CD8-positive, alpha-beta memory T cell (primary cell): ENCODE measurements at regions not wholly inside any gene's neighbourhood (a gene's known extent, or its start where the extent isn't known, plus 50 kb on each side); places are given as distances from the start of the nearest gene placed in this dataset.

Source experiments
- CTCF ChIA-PET: fragments of 350-600 bp; sonication (Branson Sonifier 250); formaldehyde crosslinking; loops from one replicate; lab custom pipeline; 2021; ENCODE audit warnings: antibody characterized with exemption; lab: Charles Lee
- POLR2A ChIA-PET: fragments of 350-600 bp; sonication (Branson Sonifier 250); formaldehyde crosslinking; loops from one replicate; lab custom pipeline; 2021; ENCODE audit warnings: antibody characterized with exemption; lab: Charles Lee
- DNase-seq, 5 donors: peaks; one replicate each; pipeline versions ENCODE4 v3.0.0 to v3.0.0-alpha.2; 2020 to 2022; ENCODE audit warnings: mixed read lengths in 1 of 5
- H3K27ac ChIP-seq: one replicate; pipeline ENCODE4 v1.7.0; 2013; ENCODE audit warnings: low read depth, mild to moderate bottlenecking, low read length, moderate library complexity
- H3K27me3 ChIP-seq: 2 replicates; pipeline ENCODE4 v1.7.0; 2013; ENCODE audit warnings: low read length, mild to moderate bottlenecking; ENCODE audit not compliant: insufficient read depth, poor library complexity, severe bottlenecking
- H3K36me3 ChIP-seq: 2 replicates; pipeline ENCODE4 v1.7.0; 2013; ENCODE audit warnings: mild to moderate bottlenecking, low read length, moderate library complexity; ENCODE audit not compliant: insufficient read depth
- H3K4me1 ChIP-seq: 2 replicates; pipeline ENCODE4 v1.7.0; 2013; ENCODE audit warnings: mild to moderate bottlenecking, low read length, moderate library complexity; ENCODE audit not compliant: insufficient read depth
- H3K4me3 ChIP-seq: 2 replicates; pipeline ENCODE4 v1.7.0; 2013; ENCODE audit warnings: mild to moderate bottlenecking, low read length
- H3K9me3 ChIP-seq: 2 replicates; pipeline ENCODE4 v1.7.0; 2013; ENCODE audit warnings: mild to moderate bottlenecking, low read length
- H3K27ac Mint-ChIP-seq, 8 donors: one replicate each; pipeline ENCODE4 v1.8.0; 2020 to 2021; ENCODE audit warnings: mixed read lengths in 8 of 8, mild to moderate bottlenecking in 6 of 8, inconsistent platforms in 3 of 8, moderate library complexity in 3 of 8
- H3K27me3 Mint-ChIP-seq, 2 donors: one replicate each; pipeline ENCODE4 v1.8.0; 2020 to 2021; ENCODE audit warnings: mixed read lengths in 2 of 2, mild to moderate bottlenecking in 1 of 2, moderate library complexity in 1 of 2
- H3K36me3 Mint-ChIP-seq, 3 donors: one replicate each; pipeline ENCODE4 v1.8.0; 2020 to 2021; ENCODE audit warnings: mixed read lengths in 3 of 3, inconsistent platforms in 1 of 3, mild to moderate bottlenecking in 1 of 3
- H3K4me1 Mint-ChIP-seq, 3 donors: one replicate each; pipeline ENCODE4 v1.8.0; 2020 to 2021; ENCODE audit warnings: mixed read lengths in 3 of 3, inconsistent platforms in 1 of 3, mild to moderate bottlenecking in 1 of 3
- H3K4me3 Mint-ChIP-seq, 7 donors: one replicate each; pipeline ENCODE4 v1.8.0; 2020 to 2021; ENCODE audit warnings: mixed read lengths in 7 of 7, mild to moderate bottlenecking in 6 of 7, moderate library complexity in 4 of 7, inconsistent platforms in 2 of 7
- H3K9me3 Mint-ChIP-seq, 5 donors: one replicate each; pipeline ENCODE4 v1.8.0; 2020 to 2022; ENCODE audit warnings: mixed read lengths in 5 of 5, mild to moderate bottlenecking in 3 of 5, moderate library complexity in 2 of 5, inconsistent platforms in 1 of 5

DNA sequence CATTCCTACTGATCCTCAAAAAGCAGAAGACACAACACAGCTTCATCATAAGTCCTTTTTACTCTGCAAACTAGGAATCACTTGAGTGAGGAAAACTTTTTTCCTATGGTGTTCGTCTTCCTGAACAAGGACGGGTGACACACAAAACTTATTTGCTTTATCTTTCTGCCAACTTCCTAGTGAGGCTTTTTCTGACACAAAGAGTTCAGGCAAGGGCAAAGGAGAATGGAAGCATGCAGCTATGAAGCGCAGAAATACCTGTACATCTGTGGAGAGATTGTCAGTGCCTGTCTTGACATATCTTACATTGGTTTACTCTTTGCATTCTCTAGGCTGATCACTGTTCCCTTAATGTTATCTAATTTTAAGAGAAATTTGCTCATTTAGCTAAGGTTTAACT is 548.0 kb upstream of the IGFBP7 start:
- Histone ChIP-seq H3K27me3 (no peaks in the 10 kb centered on the region), H3K9me3 (no peaks in the 10 kb centered on the region), H3K4me1 (no peaks in the 10 kb centered on the region), H3K36me3 (no peaks in the 10 kb centered on the region), H3K27ac (no peak overlapping the region), H3K4me3 (no peak overlapping the region)
- no peaks in the 10 kb centered on the region for H3K4me1 Mint-ChIP-seq
- no peak overlapping the region for H3K27ac Mint-ChIP-seq
- H3K36me3 Mint-ChIP-seq, result no peaks in the 10 kb centered on the region
- DNase-seq, result no peak
- CTCF ChIA-PET, result no interaction called here
- POLR2A ChIA-PET, result no interaction called here
- peaks cover 2 to 13% (median 5%) of the 10 kb centered on the region in 5 donors for H3K9me3 Mint-ChIP-seq
- H3K4me3 Mint-ChIP-seq, result no peak overlapping the region
- no peaks in the 10 kb centered on the region for H3K27me3 Mint-ChIP-seq

DNA sequence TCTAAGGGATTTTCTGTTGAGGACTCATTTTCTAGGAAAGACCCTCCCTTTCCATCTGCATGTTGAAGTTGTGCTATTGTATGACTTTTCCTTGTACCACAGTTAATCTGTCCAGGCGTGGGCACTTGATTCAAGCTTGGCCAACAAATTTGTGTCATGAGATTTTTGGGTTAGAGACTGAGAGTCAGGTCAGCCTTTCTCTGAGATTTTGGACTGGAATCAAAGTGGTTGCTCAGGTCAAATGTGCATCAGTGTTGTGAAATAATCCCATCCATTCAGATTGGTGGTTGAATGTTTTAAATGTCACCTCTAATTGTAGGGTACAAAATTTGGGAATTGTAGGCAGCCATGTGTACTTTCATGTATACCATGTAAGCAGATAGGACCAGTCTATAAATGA is 545.2 kb upstream of the IGFBP7 start:
- Mint-ChIP-seq H3K27me3 (no peaks in the 10 kb centered on the region), H3K36me3 (no peaks in the 10 kb centered on the region)

DNA sequence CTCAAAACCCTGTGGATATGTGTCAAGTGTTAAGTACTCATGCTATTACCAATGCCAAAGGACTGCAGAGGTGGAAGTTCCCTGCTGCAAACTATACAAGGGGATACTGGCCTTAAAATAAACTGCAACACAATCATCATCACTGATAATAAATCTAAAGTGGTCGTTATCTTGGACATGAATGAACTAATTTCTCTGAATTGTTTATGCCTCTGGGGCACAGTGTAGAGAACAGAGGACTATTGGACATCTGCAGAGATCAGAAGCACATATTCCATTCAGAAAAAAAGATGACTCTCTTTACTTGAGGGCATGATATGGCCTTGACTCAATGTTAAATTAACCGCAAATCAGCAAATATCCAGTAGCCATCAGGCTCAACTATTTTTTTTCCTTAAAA is 542.6 kb upstream of the IGFBP7 start:
- no peak overlapping the region for H3K27ac Mint-ChIP-seq
- H3K9me3 ChIP-seq, result no peaks in the 10 kb centered on the region
- no peak overlapping the region for H3K27ac ChIP-seq
- no peak overlapping the region for H3K4me3 Mint-ChIP-seq
- H3K4me3 ChIP-seq, result no peak overlapping the region
- no peaks in the 10 kb centered on the region for H3K27me3 ChIP-seq
- H3K36me3 Mint-ChIP-seq, result no peaks in the 10 kb centered on the region
- no peaks in the 10 kb centered on the region for H3K27me3 Mint-ChIP-seq
- no peak for DNase-seq
- peaks cover 0 to 7% (median 2%) of the 10 kb centered on the region in 5 donors for H3K9me3 Mint-ChIP-seq
- H3K4me1 ChIP-seq, result no peaks in the 10 kb centered on the region
- CTCF ChIA-PET, result no interaction called here
- no peaks in the 10 kb centered on the region for H3K36me3 ChIP-seq
- POLR2A ChIA-PET, result no interaction called here
- no peaks in the 10 kb centered on the region for H3K4me1 Mint-ChIP-seq

More for the DNA sequence above, 545.2 kb upstream of the IGFBP7 start:
- H3K4me1 ChIP-seq, result no peaks in the 10 kb centered on the region
- H3K27ac ChIP-seq, result no peak overlapping the region
- no peak for DNase-seq
- H3K27ac Mint-ChIP-seq, result no peak overlapping the region
- ChIA-PET POLR2A (no interaction called here), CTCF (no interaction called here)
- H3K4me3 ChIP-seq, result no peak overlapping the region
- H3K27me3 ChIP-seq, result no peaks in the 10 kb centered on the region
- H3K4me3 Mint-ChIP-seq, result no peak overlapping the region
- peaks cover 0 to 13% (median 3%) of the 10 kb centered on the region in 5 donors for H3K9me3 Mint-ChIP-seq
- no peaks in the 10 kb centered on the region for H3K36me3 ChIP-seq
- no peaks in the 10 kb centered on the region for H3K9me3 ChIP-seq
- no peaks in the 10 kb centered on the region for H3K4me1 Mint-ChIP-seq

DNA sequence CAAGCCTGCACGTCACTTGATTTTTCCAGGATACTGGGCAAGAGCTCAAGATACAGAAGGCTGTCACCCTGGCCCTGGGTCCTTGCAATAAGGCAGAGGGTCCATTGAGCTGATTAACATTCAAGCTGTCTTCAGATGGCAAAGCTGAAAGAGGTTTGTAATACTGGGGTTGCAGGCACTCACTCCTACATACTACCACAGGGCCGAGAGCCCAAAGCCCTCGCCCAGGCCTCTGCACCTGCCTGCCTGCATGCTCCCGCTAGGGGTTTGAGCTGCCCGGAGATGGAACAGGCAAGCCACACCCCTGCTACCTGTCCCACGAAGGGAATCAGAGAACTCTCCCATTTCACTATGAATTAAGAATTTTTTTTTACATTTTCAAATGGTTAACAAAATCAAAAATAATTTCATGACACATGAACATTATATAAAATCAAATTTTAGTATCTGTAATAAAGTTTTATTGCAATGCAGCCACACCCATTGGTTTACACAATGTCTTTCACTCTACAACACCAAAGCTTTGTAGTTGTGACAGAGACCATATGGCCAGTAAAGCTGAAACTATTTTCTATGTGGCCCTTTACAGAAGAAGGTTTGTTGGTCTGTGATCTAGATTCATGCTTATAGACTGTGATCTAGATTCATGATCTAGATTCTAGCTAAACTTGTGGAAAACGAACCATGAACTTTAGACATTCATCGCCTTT is 530.4 kb upstream of the IGFBP7 start:
- no peak overlapping the region for H3K27ac Mint-ChIP-seq
- Histone ChIP-seq H3K27me3 (no peaks in the 10 kb centered on the region), H3K27ac (no peak overlapping the region), H3K36me3 (no peaks in the 10 kb centered on the region), H3K9me3 (no peaks in the 10 kb centered on the region), H3K4me3 (no peak overlapping the region), H3K4me1 (no peaks in the 10 kb centered on the region)
- DNase-seq, result no peak
- no peak overlapping the region for H3K4me3 Mint-ChIP-seq
- H3K4me1 Mint-ChIP-seq, result no peaks in the 10 kb centered on the region
- peaks cover 0 to 5% (median 2%) of the 10 kb centered on the region in 5 donors for H3K9me3 Mint-ChIP-seq
- CTCF ChIA-PET, result no interaction called here
- H3K27me3 Mint-ChIP-seq, result no peaks in the 10 kb centered on the region
- no peaks in the 10 kb centered on the region for H3K36me3 Mint-ChIP-seq
- POLR2A ChIA-PET, result no interaction called here

- ChIA-PET POLR2A (no interaction called here), CTCF (no interaction called here)
- H3K4me1 ChIP-seq, result no peaks in the 10 kb centered on the region
- no peaks in the 10 kb centered on the region for H3K27me3 ChIP-seq
- H3K36me3 Mint-ChIP-seq, result no peaks in the 10 kb centered on the region
- no peak overlapping the region for H3K4me3 ChIP-seq
- no peak overlapping the region for H3K27ac ChIP-seq
- no peaks in the 10 kb centered on the region for H3K27me3 Mint-ChIP-seq
- H3K4me3 Mint-ChIP-seq, result no peak overlapping the region
- peaks cover 0 to 5% (median 2%) of the 10 kb centered on the region in 5 donors for H3K9me3 Mint-ChIP-seq
- H3K4me1 Mint-ChIP-seq, result no peaks in the 10 kb centered on the region
- H3K9me3 ChIP-seq, result no peaks in the 10 kb centered on the region
- H3K27ac Mint-ChIP-seq, result no peak overlapping the region
- no peaks in the 10 kb centered on the region for H3K36me3 ChIP-seq
- no peak for DNase-seq
Observed at GRCh38 chr4:57639561-57640382, 529.6 kb upstream of the IGFBP7 start.

DNA sequence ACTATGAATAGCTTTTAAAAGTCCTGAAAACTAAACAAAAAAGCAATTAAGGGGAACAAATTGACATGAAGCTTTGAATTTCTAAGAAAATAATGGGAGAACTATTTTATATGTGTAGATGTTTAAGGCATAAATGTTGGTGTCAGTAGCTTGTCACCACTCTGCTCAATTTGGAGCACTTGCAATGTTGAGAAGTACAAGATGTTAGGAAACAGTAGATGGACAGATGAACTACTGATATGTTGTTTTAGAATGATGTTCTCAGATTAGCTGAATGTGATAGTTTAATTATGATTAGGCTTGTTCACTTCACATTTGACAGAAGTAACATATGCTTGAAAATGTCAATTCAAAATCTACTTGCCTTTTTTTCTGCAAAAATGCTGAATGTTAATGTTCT is 525.7 kb upstream of the IGFBP7 start:
- Mint-ChIP-seq H3K27ac (no peak overlapping the region), H3K4me3 (no peak overlapping the region), H3K36me3 (no peaks in the 10 kb centered on the region), H3K4me1 (no peaks in the 10 kb centered on the region), H3K9me3 (peaks cover 2 to 9% (median 6%) of the 10 kb centered on the region in 5 donors), H3K27me3 (no peaks in the 10 kb centered on the region)
- Histone ChIP-seq H3K27ac (no peak overlapping the region), H3K4me1 (no peaks in the 10 kb centered on the region), H3K9me3 (no peaks in the 10 kb centered on the region), H3K36me3 (no peaks in the 10 kb centered on the region), H3K4me3 (no peak overlapping the region), H3K27me3 (no peaks in the 10 kb centered on the region)
- ChIA-PET CTCF (no interaction called here), POLR2A (no interaction called here)
- no peak for DNase-seq

DNA sequence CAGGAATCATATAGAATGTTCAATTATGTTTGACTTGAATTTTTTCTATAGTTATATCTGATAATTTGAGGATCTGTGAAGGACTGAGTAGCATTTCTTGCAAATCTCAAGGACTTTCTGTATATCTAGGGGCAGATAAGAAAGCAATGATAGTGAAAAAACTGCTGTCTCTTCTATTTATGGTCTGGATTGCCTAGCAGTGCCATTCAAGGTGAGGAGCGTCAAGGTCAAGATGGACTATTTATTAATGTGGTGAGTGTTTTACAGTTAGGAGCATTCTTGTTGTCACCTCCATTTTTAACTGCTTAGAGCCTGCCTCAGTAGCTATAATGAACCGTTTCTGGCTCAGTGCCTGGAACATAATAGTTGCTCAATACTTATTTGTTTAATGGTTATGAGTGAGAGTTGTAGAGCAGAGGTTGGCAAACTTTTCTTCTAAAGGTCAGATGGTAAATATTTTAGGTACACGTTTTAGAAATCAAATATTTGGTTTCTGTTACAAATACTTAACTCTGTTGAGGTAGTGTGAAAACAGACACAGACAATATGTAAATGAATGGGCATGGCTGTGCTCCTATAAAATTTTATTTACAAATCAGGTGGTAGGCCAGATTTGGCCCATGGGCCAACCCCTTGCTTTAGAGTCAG is 523.2 kb upstream of the IGFBP7 start:
- Mint-ChIP-seq H3K27ac (no peak overlapping the region), H3K4me1 (no peaks in the 10 kb centered on the region), H3K27me3 (no peaks in the 10 kb centered on the region), H3K9me3 (peaks cover 2 to 14% (median 12%) of the 10 kb centered on the region in 5 donors), H3K36me3 (no peaks in the 10 kb centered on the region), H3K4me3 (no peak overlapping the region)
- H3K27me3 ChIP-seq, result no peaks in the 10 kb centered on the region
- H3K27ac ChIP-seq, result no peak overlapping the region
- no peaks in the 10 kb centered on the region for H3K36me3 ChIP-seq
- DNase-seq, result no peak
- ChIA-PET CTCF (no interaction called here), POLR2A (no interaction called here)
- H3K9me3 ChIP-seq, result no peaks in the 10 kb centered on the region
- no peak overlapping the region for H3K4me3 ChIP-seq
- no peaks in the 10 kb centered on the region for H3K4me1 ChIP-seq

GRCh38 chr4:57632564-57632963 is 522.4 kb upstream of the IGFBP7 start:
- no peaks in the 10 kb centered on the region for H3K27me3 Mint-ChIP-seq
- H3K4me3 ChIP-seq, result no peak overlapping the region
- H3K4me1 Mint-ChIP-seq, result no peaks in the 10 kb centered on the region
- ChIA-PET CTCF (no interaction called here), POLR2A (no interaction called here)
- DNase-seq, result no peak
- no peaks in the 10 kb centered on the region for H3K27me3 ChIP-seq
- no peaks in the 10 kb centered on the region for H3K4me1 ChIP-seq
- H3K36me3 Mint-ChIP-seq, result no peaks in the 10 kb centered on the region
- no peak overlapping the region for H3K4me3 Mint-ChIP-seq
- H3K9me3 ChIP-seq, result no peaks in the 10 kb centered on the region
- no peak overlapping the region for H3K27ac ChIP-seq
- H3K36me3 ChIP-seq, result no peaks in the 10 kb centered on the region
- H3K27ac Mint-ChIP-seq, result no peak overlapping the region
- peaks cover 7 to 16% (median 12%) of the 10 kb centered on the region in 5 donors for H3K9me3 Mint-ChIP-seq
